SU-DHL-6 (cell line): ENCODE measurements at regions not wholly inside any gene's neighbourhood (a gene's known extent, or its start where the extent isn't known, plus 50 kb on each side); places are given as distances from the start of the nearest gene placed in this dataset.

Experiments
- H2AFZ ChIP-seq: fragments of 200-600 bp; sonication (generic); 2 replicates; pipeline ENCODE4 v1.6.1; 2014; ENCODE audit warnings: low read depth, mild to moderate bottlenecking, moderate library complexity, mixed read lengths, antibody characterized with exemption, low read length; ENCODE audit not compliant: severe bottlenecking
- H3F3A ChIP-seq: fragments of 200-600 bp; shearing (Covaris generic); 2 replicates; pipeline ENCODE4 v1.6.0; 2016; ENCODE audit warnings: antibody characterized with exemption, mild to moderate bottlenecking; ENCODE audit not compliant: insufficient read depth
- H3K27ac ChIP-seq: fragments of 200-600 bp; sonication (generic); 2 replicates; pipeline ENCODE4 v1.5.1; 2016; ENCODE audit warnings: low read depth, mild to moderate bottlenecking, low read length, moderate library complexity, mixed read lengths
- H3K27me3 ChIP-seq: fragments of 200-600 bp; sonication (generic), shearing (Covaris generic); 2 replicates; pipeline ENCODE4 v1.6.0; 2014; ENCODE audit warnings: mild to moderate bottlenecking, low read length
- H3K36me3 ChIP-seq: fragments of 200-600 bp; sonication (generic); 2 replicates; pipeline ENCODE4 v1.6.1; 2014; ENCODE audit warnings: mild to moderate bottlenecking, low read length, mixed read lengths
- H3K4me2 ChIP-seq: fragments of 300-600, 200-600 bp; shearing (Covaris generic), sonication (generic); 2 replicates; pipeline ENCODE4 v1.6.0; 2014; ENCODE audit warnings: low read length, low read depth, mild to moderate bottlenecking; ENCODE audit not compliant: poor library complexity, severe bottlenecking
- H3K4me3 ChIP-seq: fragments of 200-600 bp; sonication (generic); 2 replicates; pipeline ENCODE4 v1.5.1; 2014; ENCODE audit warnings: antibody characterized with exemption, low read length, mild to moderate bottlenecking, mixed read lengths; ENCODE audit not compliant: insufficient read depth, poor library complexity, severe bottlenecking
- H3K79me2 ChIP-seq: fragments of 200-600 bp; sonication (generic); 2 replicates; pipeline ENCODE4 v1.6.1; 2014; ENCODE audit warnings: mild to moderate bottlenecking, low read length, moderate library complexity; ENCODE audit not compliant: insufficient read depth
- H3K9ac ChIP-seq: fragments of 200-600 bp; sonication (generic); 2 replicates; pipeline ENCODE4 v1.7.0; 2014; ENCODE audit warnings: mild to moderate bottlenecking, low read length
- H3K9me2 ChIP-seq: fragments of 200-600 bp; sonication (generic); replicated peaks from 2 replicates; pipeline ENCODE4 v1.6.1; 2014; ENCODE audit warnings: low read length; ENCODE audit not compliant: insufficient read depth
- H3K9me3 ChIP-seq: fragments of 200-600 bp; sonication (generic); 2 replicates; pipeline ENCODE4 v1.6.1; 2014; ENCODE audit warnings: low read length, mixed read lengths; ENCODE audit not compliant: insufficient read depth
- H4K20me1 ChIP-seq: fragments of 200-600 bp; sonication (generic); 2 replicates; pipeline ENCODE4 v1.6.1; 2014; ENCODE audit warnings: low read depth, mild to moderate bottlenecking, antibody characterized with exemption, low read length, moderate library complexity, mixed read lengths
- EZH2phosphoT487 ChIP-seq: fragments of 200-600 bp; sonication (generic), shearing (Covaris generic); conservative IDR thresholded peaks from 2 replicates; pipeline ENCODE4 v1.6.1; 2018; ENCODE audit warnings: mild to moderate bottlenecking, antibody characterized with exemption, low read length, moderate library complexity, mixed read lengths
- TF ChIP-seq, protein P1 (sequence below): fragments of 200-600 bp; sonication (generic); IDR thresholded peaks from one replicate; pipeline ENCODE4 v1.5.1; 2017; ENCODE audit warnings: antibody characterized with exemption, mild to moderate bottlenecking, low read length, moderate library complexity; ENCODE audit not compliant: insufficient read depth, poor library complexity, severe bottlenecking

DNA sequence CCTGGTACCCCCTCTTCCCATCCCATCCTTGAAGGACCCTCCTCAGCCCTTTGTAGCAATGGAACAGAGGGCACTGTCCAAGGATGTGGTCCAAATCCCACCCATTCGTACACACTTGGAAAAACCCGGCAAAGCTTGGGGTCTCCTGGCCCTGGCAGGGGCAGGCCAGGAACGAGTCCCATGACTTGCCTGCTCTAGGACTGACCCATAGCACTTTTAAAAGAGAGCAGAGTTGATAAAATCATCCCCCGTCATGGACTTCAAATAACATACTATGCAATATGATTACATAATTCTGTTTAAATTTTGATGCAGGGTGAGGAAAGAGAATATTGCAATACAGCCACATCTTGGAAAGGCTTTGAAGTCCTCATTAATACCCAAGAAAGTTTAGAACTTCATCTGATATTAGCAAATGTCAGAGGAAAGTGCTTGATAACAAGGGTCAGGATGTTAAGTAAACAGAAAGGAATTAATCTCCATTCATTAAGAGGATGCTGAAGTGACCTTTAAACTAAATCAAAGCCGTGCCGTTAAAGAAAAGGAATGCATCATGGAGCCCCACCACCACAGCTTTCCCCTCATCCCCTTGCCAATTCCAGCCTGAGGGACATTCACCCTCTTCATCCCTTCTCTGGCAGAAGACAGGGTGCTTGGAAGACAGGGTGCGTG lies 60.7 kb upstream of the NXT1 start:
- Histone ChIP-seq H3K79me2 (no peaks in the 10 kb centered on the region), H3K9me3 (no peaks in the 10 kb centered on the region), H4K20me1 (no peaks in the 10 kb centered on the region), H3K27me3 (no peaks in the 10 kb centered on the region), H3K9ac (no peak overlapping the region), H3K9me2 (no peaks in the 10 kb centered on the region), H3F3A (no peaks in the 10 kb centered on the region), H3K4me3 (no peak overlapping the region), H3K36me3 (no peaks in the 10 kb centered on the region), H3K4me2 (no peak overlapping the region), H2AFZ (no peak overlapping the region), H3K27ac (no peak overlapping the region)
- no peak for TF ChIP-seq EZH2phosphoT487
- TF ChIP-seq, protein P1, sequence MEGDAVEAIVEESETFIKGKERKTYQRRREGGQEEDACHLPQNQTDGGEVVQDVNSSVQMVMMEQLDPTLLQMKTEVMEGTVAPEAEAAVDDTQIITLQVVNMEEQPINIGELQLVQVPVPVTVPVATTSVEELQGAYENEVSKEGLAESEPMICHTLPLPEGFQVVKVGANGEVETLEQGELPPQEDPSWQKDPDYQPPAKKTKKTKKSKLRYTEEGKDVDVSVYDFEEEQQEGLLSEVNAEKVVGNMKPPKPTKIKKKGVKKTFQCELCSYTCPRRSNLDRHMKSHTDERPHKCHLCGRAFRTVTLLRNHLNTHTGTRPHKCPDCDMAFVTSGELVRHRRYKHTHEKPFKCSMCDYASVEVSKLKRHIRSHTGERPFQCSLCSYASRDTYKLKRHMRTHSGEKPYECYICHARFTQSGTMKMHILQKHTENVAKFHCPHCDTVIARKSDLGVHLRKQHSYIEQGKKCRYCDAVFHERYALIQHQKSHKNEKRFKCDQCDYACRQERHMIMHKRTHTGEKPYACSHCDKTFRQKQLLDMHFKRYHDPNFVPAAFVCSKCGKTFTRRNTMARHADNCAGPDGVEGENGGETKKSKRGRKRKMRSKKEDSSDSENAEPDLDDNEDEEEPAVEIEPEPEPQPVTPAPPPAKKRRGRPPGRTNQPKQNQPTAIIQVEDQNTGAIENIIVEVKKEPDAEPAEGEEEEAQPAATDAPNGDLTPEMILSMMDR, result no peak

DNA sequence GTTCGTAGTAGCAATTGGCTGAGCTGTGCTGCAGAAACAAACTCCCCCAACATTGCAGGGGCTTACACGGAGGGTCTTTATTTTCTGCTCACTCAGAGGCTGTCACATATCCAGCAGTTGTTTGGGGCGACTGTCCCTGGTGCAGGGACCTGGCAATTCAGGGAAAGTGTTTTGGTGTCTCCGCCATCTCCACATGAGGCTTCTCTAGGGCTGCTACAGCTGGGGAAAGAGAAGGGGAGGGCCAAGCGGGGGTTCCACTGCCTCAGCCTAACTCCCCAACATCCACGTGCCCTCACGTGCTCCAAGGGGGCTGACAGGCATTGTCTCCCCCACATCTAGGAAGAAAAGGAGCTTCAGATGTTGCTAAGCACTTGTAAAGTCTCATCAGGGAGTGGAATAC lies 61.3 kb upstream of the NXT1 start:
- no peak overlapping the region for H3K4me3 ChIP-seq
- H3K27ac ChIP-seq, result no peak overlapping the region
- no peaks in the 10 kb centered on the region for H3F3A ChIP-seq
- no peaks in the 10 kb centered on the region for H3K27me3 ChIP-seq
- no peaks in the 10 kb centered on the region for H4K20me1 ChIP-seq
- no peaks in the 10 kb centered on the region for H3K79me2 ChIP-seq
- no peak overlapping the region for H2AFZ ChIP-seq
- H3K36me3 ChIP-seq, result no peaks in the 10 kb centered on the region
- H3K9ac ChIP-seq, result no peak overlapping the region
- H3K9me2 ChIP-seq, result no peaks in the 10 kb centered on the region
- no peaks in the 10 kb centered on the region for H3K9me3 ChIP-seq
- TF ChIP-seq, protein P1, result no peak
- no peak for TF ChIP-seq EZH2phosphoT487
- H3K4me2 ChIP-seq, result no peak overlapping the region

DNA sequence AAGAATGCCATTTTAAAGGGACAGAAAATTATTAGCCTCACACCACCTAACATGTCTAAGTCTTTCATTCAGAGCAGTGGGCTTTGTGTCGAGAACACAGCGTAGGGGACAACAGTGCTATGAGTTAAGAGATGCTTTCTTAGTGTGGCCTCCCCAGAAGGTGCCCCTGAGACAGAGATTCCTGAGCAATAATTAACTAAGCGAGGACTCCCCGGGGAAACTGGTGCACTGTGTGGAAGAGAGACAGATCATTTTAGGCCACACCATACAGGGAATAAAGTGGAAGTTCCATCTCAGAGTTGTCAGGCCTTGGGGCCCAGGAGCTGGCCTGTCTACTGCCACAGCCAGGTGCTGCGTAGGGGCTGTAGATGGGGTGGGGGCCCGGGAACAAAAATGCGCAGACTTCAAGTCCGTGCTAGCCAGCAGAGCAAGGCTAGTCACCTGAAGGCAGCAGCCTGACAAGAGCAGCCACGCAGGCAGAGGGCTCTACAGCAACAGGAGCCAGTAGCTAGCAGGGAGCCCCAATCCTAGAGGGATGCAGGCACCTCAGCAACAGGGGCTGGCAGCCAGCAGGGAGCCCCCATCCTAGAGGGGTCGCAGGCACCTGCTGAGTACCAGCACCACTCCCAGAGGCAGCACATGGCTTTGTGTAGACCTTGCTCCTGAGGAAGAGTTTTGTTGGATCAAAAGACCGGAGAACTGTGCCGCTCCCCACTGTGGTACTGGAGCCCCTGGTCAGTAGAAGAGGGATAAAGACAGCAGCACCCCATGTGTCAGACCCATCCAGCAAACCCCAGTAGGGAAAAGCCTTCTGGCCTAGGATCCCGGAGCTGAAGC lies 63.0 kb upstream of the NXT1 start:
- Histone ChIP-seq H3K9me3 (no peaks in the 10 kb centered on the region), H4K20me1 (no peaks in the 10 kb centered on the region), H3F3A (no peaks in the 10 kb centered on the region), H3K27ac (no peak overlapping the region), H3K79me2 (no peaks in the 10 kb centered on the region), H3K4me3 (no peak overlapping the region), H3K36me3 (no peaks in the 10 kb centered on the region), H3K9me2 (no peaks in the 10 kb centered on the region), H3K27me3 (no peaks in the 10 kb centered on the region), H2AFZ (no peak overlapping the region), H3K9ac (no peak overlapping the region), H3K4me2 (no peak overlapping the region)
- TF ChIP-seq, protein P1, result no peak
